Type B pancreatic cell (in vitro differentiated cells): ENCODE measurements at regions not wholly inside any gene's neighbourhood (a gene's known extent, or its start where the extent isn't known, plus 50 kb on each side); places are given as distances from the start of the nearest gene placed in this dataset.

Source experiments
- DNase-seq: peaks from one replicate; pipeline ENCODE4 v3.0.0; 2021; ENCODE audit warnings: mixed read lengths; ENCODE audit not compliant: unreplicated experiment; ENCODE audit errors: extremely low spot score
- H3K27ac Mint-ChIP-seq: 2 replicates; pipeline ENCODE4 v1.8.0; 2021; ENCODE audit warnings: mild to moderate bottlenecking, mixed read lengths
- H3K27me3 Mint-ChIP-seq: 2 replicates; pipeline ENCODE4 v1.8.0; 2021; ENCODE audit warnings: mixed read lengths
- H3K36me3 Mint-ChIP-seq: 2 replicates; pipeline ENCODE4 v1.8.0; 2021; ENCODE audit warnings: mixed read lengths
- H3K4me1 Mint-ChIP-seq: one replicate; pipeline ENCODE4 v1.8.0; 2021; ENCODE audit warnings: mixed read lengths; ENCODE audit not compliant: unreplicated experiment
- H3K4me3 Mint-ChIP-seq: 2 replicates; pipeline ENCODE4 v1.8.0; 2021; ENCODE audit warnings: mild to moderate bottlenecking, mixed read lengths
- H3K9me3 Mint-ChIP-seq: 2 replicates; pipeline ENCODE4 v1.8.0; 2021; ENCODE audit warnings: mixed read lengths
- CTCF ChIP-seq: fragments of 200-600 bp; sonication (generic); conservative IDR thresholded peaks from 2 replicates; pipeline ENCODE4 v1.5.0; 2021; ENCODE audit warnings: antibody characterized with exemption, mild to moderate bottlenecking

DNA sequence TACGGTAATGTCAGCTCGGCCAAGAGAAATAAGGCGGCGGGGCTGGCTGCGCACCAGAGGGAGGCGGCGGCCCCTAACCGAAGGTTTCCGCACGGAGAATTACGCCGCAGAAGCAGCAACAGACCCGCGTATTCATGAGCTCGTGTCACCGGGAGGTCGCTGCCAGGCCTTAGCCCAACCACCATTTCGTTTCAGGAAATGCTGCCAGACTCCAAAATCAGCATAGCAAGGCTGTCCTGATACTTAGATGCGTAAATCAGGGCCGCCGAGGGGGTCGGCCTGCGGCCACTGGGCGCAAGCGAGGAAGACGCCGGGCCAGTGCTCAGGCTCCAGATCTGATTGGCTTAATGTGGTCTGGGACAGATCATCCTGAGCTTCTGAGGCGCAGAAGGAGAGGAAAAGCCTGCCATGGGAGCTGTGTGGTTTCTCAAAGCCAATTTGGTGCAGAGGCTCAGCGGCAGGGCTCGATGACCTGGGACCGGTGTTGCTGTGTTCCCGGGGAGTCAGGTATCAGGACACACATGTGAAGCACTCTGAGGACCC is 247.9 kb downstream of the BAMBI start:
- no peaks in the 10 kb centered on the region for H3K36me3 Mint-ChIP-seq
- no peak for TF ChIP-seq CTCF
- peaks cover 5% of the 10 kb centered on the region for H3K4me1 Mint-ChIP-seq
- peaks cover 6% of the 10 kb centered on the region for H3K27me3 Mint-ChIP-seq
- H3K4me3 Mint-ChIP-seq = peak overlapping the region; percentile 47
- no peak overlapping the region for H3K27ac Mint-ChIP-seq
- peaks cover 5% of the 10 kb centered on the region for H3K9me3 Mint-ChIP-seq
- DNase-seq = no peak

DNA sequence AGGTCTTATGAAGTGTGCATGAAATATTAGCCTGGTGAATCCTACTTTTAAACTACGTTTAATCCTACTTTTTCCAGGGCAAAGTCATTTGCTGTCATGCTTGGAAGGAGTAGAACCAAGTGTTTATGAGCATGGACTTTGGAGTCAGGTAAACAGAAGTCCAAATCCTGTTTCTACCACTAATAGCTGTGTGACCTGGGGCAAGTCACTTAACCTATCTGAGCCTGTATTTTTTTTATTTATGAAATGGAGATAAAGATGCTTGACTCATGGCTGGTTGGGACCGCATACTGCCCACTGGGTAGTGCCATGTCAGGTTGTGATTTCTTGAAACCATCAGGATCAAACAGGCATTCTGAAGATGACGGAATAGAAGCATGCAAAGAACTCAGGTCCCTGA is 249.6 kb downstream of the BAMBI start:
- peaks cover 6% of the 10 kb centered on the region for H3K27me3 Mint-ChIP-seq
- no peak for TF ChIP-seq CTCF
- no peak overlapping the region for H3K27ac Mint-ChIP-seq
- DNase-seq = no peak
- H3K36me3 Mint-ChIP-seq = no peaks in the 10 kb centered on the region
- H3K9me3 Mint-ChIP-seq = peaks cover 10% of the 10 kb centered on the region
- no peak overlapping the region for H3K4me3 Mint-ChIP-seq
- H3K4me1 Mint-ChIP-seq = peaks cover 5% of the 10 kb centered on the region

DNA sequence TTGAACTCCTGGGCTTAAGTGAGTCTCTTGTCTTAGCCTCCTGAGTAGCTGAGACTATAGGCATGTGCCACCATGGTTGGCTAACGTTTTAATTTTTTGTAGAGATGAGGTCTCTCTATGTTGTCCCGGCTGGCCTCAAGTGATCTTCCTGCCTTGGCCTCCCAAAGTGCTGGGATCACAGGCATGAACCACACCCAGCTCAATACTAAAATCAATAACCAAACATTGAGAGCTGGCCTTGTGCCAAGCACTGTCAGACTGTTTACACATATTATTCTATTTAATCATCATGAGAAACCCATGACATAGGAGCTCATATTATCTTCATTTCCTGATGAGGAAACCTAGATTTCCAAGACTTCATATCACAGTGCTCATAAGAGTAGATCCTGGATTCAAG is 251.2 kb downstream of the BAMBI start:
- DNase-seq = no peak
- Mint-ChIP-seq H3K4me3 (no peak overlapping the region), H3K27me3 (peaks cover 6% of the 10 kb centered on the region), H3K4me1 (peaks cover 5% of the 10 kb centered on the region), H3K36me3 (no peaks in the 10 kb centered on the region), H3K27ac (no peak overlapping the region), H3K9me3 (peaks cover 7% of the 10 kb centered on the region)
- TF ChIP-seq CTCF = no peak

DNA sequence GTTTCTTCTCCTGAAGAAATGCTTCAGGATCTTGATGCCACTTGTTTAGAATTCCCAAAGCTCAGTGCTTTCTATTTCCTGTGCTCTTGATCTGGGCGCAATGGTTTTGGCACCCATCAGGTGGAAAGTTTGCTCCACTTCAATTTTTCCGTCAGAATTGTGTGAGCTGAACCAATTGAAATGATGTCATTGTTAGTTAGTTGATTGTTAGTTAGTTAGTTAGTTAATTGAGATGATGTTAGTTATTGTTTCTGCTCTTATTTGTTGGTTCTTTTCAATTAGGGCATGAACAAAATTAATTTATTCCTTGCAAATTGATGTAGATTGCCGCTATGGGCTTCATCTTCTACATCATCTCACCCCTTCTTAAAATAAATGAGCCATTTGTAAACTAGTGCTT is 252.6 kb downstream of the BAMBI start:
- no peak for DNase-seq
- Mint-ChIP-seq H3K9me3 (peaks cover 5% of the 10 kb centered on the region), H3K4me1 (peaks cover 6% of the 10 kb centered on the region), H3K27me3 (peaks cover 5% of the 10 kb centered on the region), H3K27ac (no peak overlapping the region), H3K36me3 (no peaks in the 10 kb centered on the region), H3K4me3 (no peak overlapping the region)
- no peak for TF ChIP-seq CTCF

DNA sequence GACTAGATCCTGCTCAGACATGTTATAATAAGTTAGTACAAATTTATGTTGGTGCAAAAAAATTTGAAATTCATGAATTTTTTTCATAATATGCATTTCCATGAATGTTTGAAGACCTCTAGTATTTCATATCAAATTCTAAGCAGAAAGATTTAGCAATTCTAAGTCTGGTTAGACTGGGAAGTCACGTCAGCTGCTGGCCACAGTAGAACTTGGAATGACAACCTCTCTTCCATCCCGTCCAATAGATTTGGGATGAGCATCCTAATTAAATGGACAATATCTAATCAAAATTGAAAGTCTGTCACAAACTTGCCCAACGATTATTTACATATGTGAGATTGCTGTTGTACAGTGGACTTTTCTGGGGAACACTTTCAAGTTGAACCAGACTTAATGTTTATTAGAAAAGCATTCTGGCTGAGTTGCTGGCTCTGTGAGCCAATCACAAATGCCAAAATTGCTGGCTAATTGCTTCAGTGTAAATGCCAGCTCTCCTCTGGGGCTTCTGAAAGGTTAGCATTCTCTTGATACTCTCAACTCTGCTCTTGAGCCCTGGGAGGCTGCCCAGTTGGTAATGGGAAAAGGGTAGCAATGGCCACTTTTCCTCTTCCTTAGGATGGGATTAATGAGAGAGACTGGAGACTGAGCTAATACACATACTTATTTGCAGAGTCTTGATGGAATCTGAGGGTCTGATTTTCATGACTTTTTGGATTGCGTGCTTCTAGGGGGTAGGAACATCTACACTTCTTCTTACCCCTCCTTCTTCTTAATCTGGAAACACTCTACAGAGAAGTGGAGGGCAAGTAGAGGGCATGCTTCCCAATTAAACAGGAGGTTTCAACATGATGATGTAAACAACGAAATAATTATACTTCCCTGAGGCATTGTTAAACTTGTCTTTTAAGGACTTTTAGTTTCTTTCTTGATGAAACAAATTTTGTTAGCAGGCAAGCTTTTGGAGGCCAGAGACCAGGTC is 253.5 kb downstream of the BAMBI start:
- Mint-ChIP-seq H3K27me3 (peaks cover 3% of the 10 kb centered on the region), H3K27ac (no peak overlapping the region), H3K4me1 (peaks cover 14% of the 10 kb centered on the region), H3K9me3 (peaks cover 5% of the 10 kb centered on the region), H3K4me3 (no peak overlapping the region), H3K36me3 (no peaks in the 10 kb centered on the region)
- TF ChIP-seq CTCF = no peak
- DNase-seq = no peak
